A673 (cell line): ENCODE measurements at regions not wholly inside any gene's neighbourhood (a gene's known extent, or its start where the extent isn't known, plus 50 kb on each side); places are given as distances from the start of the nearest gene placed in this dataset.

Experiments used
- EZH2 ChIP-seq: fragments of 200-600 bp; sonication (generic); IDR thresholded peaks from 2 replicates; pipeline ENCODE4 v1.6.1; 2017; ENCODE audit warnings: borderline replicate concordance, low read depth, mild to moderate bottlenecking, mixed read lengths, antibody characterized with exemption, low read length; ENCODE audit not compliant: poor library complexity, severe bottlenecking
- TF ChIP-seq, protein P1 (sequence below): fragments of 300-800, 200-600 bp; sonication (generic); conservative IDR thresholded peaks from 2 replicates; pipeline ENCODE4 v1.5.1; 2017; ENCODE audit warnings: low read depth, mild to moderate bottlenecking, antibody characterized with exemption, low read length, moderate library complexity, mixed read lengths

DNA sequence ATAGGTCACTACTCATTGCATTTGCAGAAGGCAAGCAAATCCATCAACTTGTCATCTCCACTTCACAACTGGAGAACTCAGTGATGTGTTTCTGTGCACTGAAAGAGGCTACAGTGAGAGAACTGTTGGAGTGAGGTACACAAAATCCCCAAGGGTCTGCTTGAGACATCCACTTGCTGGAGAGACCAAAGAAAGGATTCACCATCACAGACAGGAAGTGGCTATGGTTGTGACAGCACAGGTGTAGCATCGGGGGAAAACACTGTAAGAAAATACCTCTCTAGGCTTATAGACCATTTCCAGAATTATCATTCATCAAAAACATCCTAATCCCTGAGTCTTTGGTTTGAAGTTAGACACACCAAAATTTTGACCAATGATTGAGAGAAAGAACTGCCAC lies 201.3 kb upstream of the OR4E1 start:
- TF ChIP-seq, protein P1, sequence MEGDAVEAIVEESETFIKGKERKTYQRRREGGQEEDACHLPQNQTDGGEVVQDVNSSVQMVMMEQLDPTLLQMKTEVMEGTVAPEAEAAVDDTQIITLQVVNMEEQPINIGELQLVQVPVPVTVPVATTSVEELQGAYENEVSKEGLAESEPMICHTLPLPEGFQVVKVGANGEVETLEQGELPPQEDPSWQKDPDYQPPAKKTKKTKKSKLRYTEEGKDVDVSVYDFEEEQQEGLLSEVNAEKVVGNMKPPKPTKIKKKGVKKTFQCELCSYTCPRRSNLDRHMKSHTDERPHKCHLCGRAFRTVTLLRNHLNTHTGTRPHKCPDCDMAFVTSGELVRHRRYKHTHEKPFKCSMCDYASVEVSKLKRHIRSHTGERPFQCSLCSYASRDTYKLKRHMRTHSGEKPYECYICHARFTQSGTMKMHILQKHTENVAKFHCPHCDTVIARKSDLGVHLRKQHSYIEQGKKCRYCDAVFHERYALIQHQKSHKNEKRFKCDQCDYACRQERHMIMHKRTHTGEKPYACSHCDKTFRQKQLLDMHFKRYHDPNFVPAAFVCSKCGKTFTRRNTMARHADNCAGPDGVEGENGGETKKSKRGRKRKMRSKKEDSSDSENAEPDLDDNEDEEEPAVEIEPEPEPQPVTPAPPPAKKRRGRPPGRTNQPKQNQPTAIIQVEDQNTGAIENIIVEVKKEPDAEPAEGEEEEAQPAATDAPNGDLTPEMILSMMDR: no peak
- TF ChIP-seq EZH2: no peak
